Cerebellar nuclear complex (tissue), 1 donor: ENCODE measurements at regions not wholly inside any gene's neighbourhood (a gene's known extent, or its start where the extent isn't known, plus 50 kb on each side); places are given as distances from the start of the nearest gene placed in this dataset.
"Not testable (repeated sequence)": the region's sequence is repeated elsewhere in the genome, so short reads cannot be mapped to it uniquely, and the experiment has no call there.

Experiments
- DNase-seq, 2 experiments: peaks; one replicate each; lab custom pipeline; 2025; lab: John Stamatoyannopoulos, UW

- no peak for DNase-seq
These were observed 1314.9 kb downstream of the CDH11 start for GRCh38 chr16:63806794-63807506.

- no peak for DNase-seq
These were observed 1317.7 kb downstream of the CDH11 start for GRCh38 chr16:63804126-63804525.

GRCh38 chr16:63789603-63790002 lies 1332.3 kb downstream of the CDH11 start:
- DNase-seq = no peak

- DNase-seq = no peak
These were observed 1334.8 kb downstream of the CDH11 start for GRCh38 chr16:63787014-63787413.

GRCh38 chr16:63785170-63785569 lies 1336.7 kb downstream of the CDH11 start:
- DNase-seq = no peak

GRCh38 chr16:63776437-63776836 lies 1345.4 kb downstream of the CDH11 start:
- no peak for DNase-seq

GRCh38 chr16:63776034-63776433 lies 1345.8 kb downstream of the CDH11 start:
- DNase-seq = no peak

GRCh38 chr16:63774302-63774701 lies 1347.6 kb downstream of the CDH11 start:
- no peak for DNase-seq

GRCh38 chr16:63769211-63769610 lies 1352.7 kb downstream of the CDH11 start:
- no peak for DNase-seq

GRCh38 chr16:63760246-63760645 lies 1361.6 kb downstream of the CDH11 start:
- DNase-seq = not testable (repeated sequence)

GRCh38 chr16:63752347-63752746 lies 1369.5 kb downstream of the CDH11 start:
- no peak for DNase-seq

GRCh38 chr16:63749276-63749675 lies 1372.6 kb downstream of the CDH11 start:
- no peak for DNase-seq

GRCh38 chr16:63745456-63745855 lies 1376.4 kb downstream of the CDH11 start:
- DNase-seq = no peak

- no peak for DNase-seq
These were observed 1377.6 kb downstream of the CDH11 start for GRCh38 chr16:63744077-63744874.

GRCh38 chr16:63742150-63742549 lies 1379.7 kb downstream of the CDH11 start:
- DNase-seq = no peak

- DNase-seq = no peak
These were observed 1384.2 kb downstream of the CDH11 start for GRCh38 chr16:63737633-63738032.

GRCh38 chr16:63735456-63735855 lies 1386.4 kb downstream of the CDH11 start:
- no peak for DNase-seq

- DNase-seq = no peak
These were observed 1401.0 kb downstream of the CDH11 start for GRCh38 chr16:63720848-63721247.

- no peak for DNase-seq
These were observed 1401.9 kb downstream of the CDH11 start for GRCh38 chr16:63719926-63720325.

GRCh38 chr16:63717806-63718205 lies 1404.1 kb downstream of the CDH11 start:
- no peak for DNase-seq

GRCh38 chr16:63714876-63715275 lies 1407.0 kb downstream of the CDH11 start:
- DNase-seq = no peak

GRCh38 chr16:63712725-63713124 lies 1409.1 kb downstream of the CDH11 start:
- no peak for DNase-seq

- no peak for DNase-seq
These were observed 1418.3 kb downstream of the CDH11 start for GRCh38 chr16:63703612-63704011.
